ENCODE measurements at regions not wholly inside any gene's neighbourhood (a gene's known extent, or its start where the extent isn't known, plus 50 kb on each side); places are given as distances from the start of the nearest gene placed in this dataset.
A peak's percentile ranks its signal among the peaks of the same experiment; 100 is the strongest.

- H3K27ac ChIP-seq = no peak overlapping the region
- no peaks in the 10 kb centered on the region for H3K4me1 ChIP-seq
- H3K27me3 ChIP-seq = no peaks in the 10 kb centered on the region
- intact Hi-C loops (cut with DNase I) = no loop called here
- no peaks in the 10 kb centered on the region for H3K36me3 ChIP-seq
- no peak for TF ChIP-seq CTCF (IDR thresholded peaks at IDR 0.05)
- DNase-seq (no peak), ATAC-seq (no peak)
- H3K9me3 ChIP-seq = no peaks in the 10 kb centered on the region
- no peak overlapping the region for H3K4me3 ChIP-seq
These were observed 147.8 kb downstream of the SLC24A2 start for GRCh38 chr9:19641046-19641445.

- no peak for TF ChIP-seq CTCF (IDR thresholded peaks at IDR 0.05)
- no peak overlapping the region for H3K27ac ChIP-seq
- H3K4me3 ChIP-seq = no peak overlapping the region
- ATAC-seq = no peak
- H3K4me1 ChIP-seq = no peaks in the 10 kb centered on the region
- H3K9me3 ChIP-seq = no peaks in the 10 kb centered on the region
- H3K36me3 ChIP-seq = no peaks in the 10 kb centered on the region
- no peaks in the 10 kb centered on the region for H3K27me3 ChIP-seq
- DNase-seq = no peak
- intact Hi-C loops (cut with DNase I) = no loop called here
These were observed 148.8 kb downstream of the SLC24A2 start for GRCh38 chr9:19640014-19640413.

GRCh38 chr9:19637084-19637483 is 151.8 kb downstream of the SLC24A2 start:
- ATAC-seq (no peak), DNase-seq (no peak)
- H3K4me3 ChIP-seq = no peak overlapping the region
- TF ChIP-seq CTCF (IDR thresholded peaks at IDR 0.05) = no peak
- no peaks in the 10 kb centered on the region for H3K9me3 ChIP-seq
- H3K27me3 ChIP-seq = no peaks in the 10 kb centered on the region
- no peak overlapping the region for H3K27ac ChIP-seq
- no peaks in the 10 kb centered on the region for H3K4me1 ChIP-seq
- intact Hi-C loops (cut with DNase I) = no loop called here
- H3K36me3 ChIP-seq = no peaks in the 10 kb centered on the region

- ATAC-seq = no peak
- Histone ChIP-seq H3K4me3 (no peak overlapping the region), H3K36me3 (no peaks in the 10 kb centered on the region), H3K27ac (no peak overlapping the region), H3K9me3 (no peaks in the 10 kb centered on the region), H3K27me3 (no peaks in the 10 kb centered on the region), H3K4me1 (no peaks in the 10 kb centered on the region)
- no peak for DNase-seq
- intact Hi-C loops (cut with DNase I) = no loop called here
- TF ChIP-seq CTCF (IDR thresholded peaks at IDR 0.05) = no peak
These were observed 154.0 kb downstream of the SLC24A2 start for GRCh38 chr9:19634881-19635280.

GRCh38 chr9:19631181-19631580 is 157.7 kb downstream of the SLC24A2 start:
- TF ChIP-seq CTCF (IDR thresholded peaks at IDR 0.05) = no peak
- Histone ChIP-seq H3K9me3 (no peaks in the 10 kb centered on the region), H3K27ac (no peak overlapping the region), H3K4me1 (no peaks in the 10 kb centered on the region), H3K27me3 (no peaks in the 10 kb centered on the region), H3K36me3 (no peaks in the 10 kb centered on the region), H3K4me3 (no peak overlapping the region)
- ATAC-seq (peak; percentile 29), DNase-seq (no peak)
- intact Hi-C loops (cut with DNase I) = no loop called here

All from left lung (tissue), 4 donors.